Esophagus mucosa (tissue), 1 donor: ENCODE measurements at regions not wholly inside any gene's neighbourhood (a gene's known extent, or its start where the extent isn't known, plus 50 kb on each side); places are given as distances from the start of the nearest gene placed in this dataset.

Experiments used
- ATAC-seq: fragments of 200-7000 bp; cut with Tn5 transposase; one replicate; pipeline ENCODE4 v1.9.1; 2020
- donor health status: DM: yes; HTN: yes; CAD: no.

DNA sequence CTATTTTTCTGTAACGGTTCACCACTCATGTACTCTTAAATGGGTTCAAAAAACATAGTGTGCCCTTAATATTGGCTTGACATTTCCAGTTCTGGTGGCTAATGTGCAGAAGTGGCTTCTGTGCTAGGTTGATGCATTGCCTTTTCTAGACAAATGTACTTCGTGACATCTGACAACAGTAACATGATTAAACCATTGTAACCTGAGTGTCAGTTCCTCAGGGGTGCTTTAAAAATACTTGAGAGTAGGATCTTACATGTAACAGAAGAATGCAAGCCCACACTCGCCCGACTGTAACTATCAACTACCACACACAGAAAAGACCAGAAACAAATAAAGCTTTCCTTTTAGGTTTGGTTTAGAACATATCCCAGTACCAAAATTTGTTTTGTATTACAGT, 393.4 kb upstream of the NFE2L3 start:
- no peak for ATAC-seq

DNA sequence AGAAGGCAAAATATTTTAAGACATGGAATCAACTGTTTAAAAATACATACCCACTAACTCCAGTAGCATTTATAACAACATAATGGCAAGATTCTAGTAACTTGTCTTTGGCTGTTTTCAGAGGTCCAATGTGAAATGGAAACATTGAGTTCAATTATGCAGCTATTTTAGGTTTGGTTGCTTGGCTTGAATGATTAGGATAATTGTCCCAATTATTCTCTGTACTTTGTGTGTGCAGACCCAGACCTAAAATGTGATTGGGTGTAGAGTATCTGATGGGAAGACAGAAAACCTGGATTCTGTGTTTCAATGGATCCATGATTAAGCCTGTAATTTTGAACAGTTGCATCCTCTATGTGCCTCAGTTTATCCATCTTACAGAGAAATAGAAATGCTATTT, 392.7 kb upstream of the NFE2L3 start:
- no peak for ATAC-seq

DNA sequence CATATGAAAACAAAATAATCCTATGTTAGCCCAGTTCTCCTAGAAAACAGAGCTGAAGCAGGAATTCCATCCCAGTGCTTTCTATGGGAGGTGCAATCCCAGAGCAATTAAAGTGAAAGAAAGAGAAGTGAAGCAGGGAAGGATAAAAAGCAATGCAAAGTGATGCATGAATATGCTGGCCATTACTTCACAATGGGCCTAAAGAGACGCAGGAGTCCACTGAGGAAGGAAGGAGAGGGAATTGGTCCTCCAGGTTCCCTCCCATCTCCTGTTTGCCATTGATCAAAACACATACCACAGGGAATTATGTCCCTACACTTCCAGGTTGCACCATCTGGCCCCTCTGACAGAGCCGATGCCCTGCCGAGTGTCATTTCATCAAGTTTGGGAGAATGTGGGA, 392.2 kb upstream of the NFE2L3 start:
- ATAC-seq: no peak

- no peak for ATAC-seq
Measured at GRCh38 chr7:25762511-25763462, 389.2 kb upstream of the NFE2L3 start.

DNA sequence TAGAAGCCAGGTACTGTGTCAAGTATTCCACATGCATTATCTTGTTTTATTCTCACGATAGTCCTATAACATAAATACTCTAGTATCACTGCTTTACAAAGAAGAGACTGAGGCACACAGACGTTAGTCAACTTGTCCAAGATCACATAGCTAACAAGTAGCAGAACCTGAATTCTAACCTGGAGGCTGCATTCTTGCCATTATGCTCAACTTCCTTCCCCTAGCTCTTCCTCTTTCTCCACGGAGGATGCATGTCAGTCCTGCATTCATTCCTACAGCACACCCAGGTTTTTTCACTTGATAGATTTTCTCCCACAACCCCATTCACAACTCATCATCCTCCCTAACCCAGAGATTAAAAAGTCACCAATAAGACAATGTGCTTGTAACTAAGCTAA, 388.5 kb upstream of the NFE2L3 start:
- no peak for ATAC-seq

- no peak for ATAC-seq
Measured at GRCh38 chr7:25765110-25765655, 386.8 kb upstream of the NFE2L3 start.

DNA sequence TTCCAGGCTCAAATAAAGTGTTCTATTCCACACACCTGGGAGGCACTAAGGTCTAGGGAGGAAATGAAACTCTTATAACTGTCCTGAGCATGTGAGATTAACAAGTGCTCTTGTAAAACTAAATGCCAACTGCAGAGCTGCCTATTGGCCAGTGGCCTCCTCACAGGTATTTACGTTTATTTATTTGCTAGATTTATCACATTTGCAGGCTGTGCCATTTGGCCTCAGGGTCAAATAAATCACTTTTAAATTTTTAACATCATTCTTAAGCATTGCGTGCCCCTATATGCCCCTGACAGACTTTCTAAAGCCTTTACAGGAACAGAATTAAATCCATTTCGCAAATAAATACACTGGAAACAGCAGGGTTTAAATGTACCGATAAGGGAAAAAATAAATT, 381.8 kb upstream of the NFE2L3 start:
- no peak for ATAC-seq

GRCh38 chr7:25770670-25771069, 381.3 kb upstream of the NFE2L3 start:
- ATAC-seq: no peak

- no peak for ATAC-seq
Measured at GRCh38 chr7:25771491-25771890, 380.5 kb upstream of the NFE2L3 start.

- no peak for ATAC-seq
Measured at GRCh38 chr7:25772802-25773201, 379.2 kb upstream of the NFE2L3 start.

GRCh38 chr7:25774675-25775074, 377.3 kb upstream of the NFE2L3 start:
- no peak for ATAC-seq

DNA sequence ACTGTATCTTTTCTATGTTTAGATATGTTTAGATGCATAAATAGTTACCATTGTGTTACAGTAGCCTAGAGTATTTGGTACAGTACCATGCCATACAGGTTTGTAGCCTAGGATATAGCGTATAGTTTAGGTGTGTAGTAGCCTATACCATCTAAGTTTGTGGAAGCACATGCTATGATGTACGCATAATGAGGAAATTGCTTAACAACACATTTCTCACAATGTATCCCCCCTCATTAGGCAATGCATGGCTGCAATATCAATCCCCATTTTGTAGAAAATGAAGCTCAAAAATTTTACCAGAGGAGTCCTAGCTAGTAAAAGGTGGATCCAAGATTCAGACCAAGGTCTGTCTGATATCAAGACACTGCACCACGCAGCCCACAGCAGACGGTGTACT, 376.4 kb upstream of the NFE2L3 start:
- no peak for ATAC-seq

DNA sequence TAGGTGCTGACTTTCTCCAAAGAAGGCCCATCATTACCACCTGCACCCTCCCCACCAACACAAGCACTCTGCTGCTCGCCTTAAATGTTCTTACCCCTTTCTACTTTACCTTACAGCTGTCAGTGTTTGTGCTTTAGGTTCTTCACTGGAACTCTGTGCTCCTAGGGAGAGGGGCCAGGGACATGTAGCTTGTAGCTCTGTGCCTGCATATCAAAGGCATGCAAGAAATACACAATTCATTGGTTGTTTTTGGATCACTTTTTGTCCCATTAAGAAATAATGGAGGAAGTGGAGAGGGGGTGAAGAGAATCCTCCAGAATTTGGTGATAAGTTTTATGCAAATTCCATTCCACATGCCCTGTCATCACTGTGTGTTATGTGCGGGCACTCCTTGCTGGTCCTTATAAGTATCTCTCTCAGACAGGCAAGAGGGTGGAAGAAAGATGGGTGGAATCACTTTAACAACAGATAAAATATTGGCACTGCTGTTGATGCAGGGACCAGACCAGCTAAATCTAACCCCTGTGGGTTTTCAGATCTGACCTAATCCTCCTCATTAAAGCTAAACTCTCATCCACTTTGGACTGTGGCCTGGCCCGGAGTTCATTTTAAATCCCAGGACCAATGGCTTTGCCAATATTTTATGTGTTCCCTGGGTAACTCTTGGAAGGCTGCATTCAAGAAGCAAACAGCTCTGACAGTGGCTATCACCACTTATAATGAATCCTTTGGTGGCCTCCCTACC, 375.8 kb upstream of the NFE2L3 start:
- no peak for ATAC-seq

- no peak for ATAC-seq
Measured at GRCh38 chr7:25776744-25777123, 375.3 kb upstream of the NFE2L3 start.

- ATAC-seq: no peak
Measured at GRCh38 chr7:25777969-25778708, 373.9 kb upstream of the NFE2L3 start.

DNA sequence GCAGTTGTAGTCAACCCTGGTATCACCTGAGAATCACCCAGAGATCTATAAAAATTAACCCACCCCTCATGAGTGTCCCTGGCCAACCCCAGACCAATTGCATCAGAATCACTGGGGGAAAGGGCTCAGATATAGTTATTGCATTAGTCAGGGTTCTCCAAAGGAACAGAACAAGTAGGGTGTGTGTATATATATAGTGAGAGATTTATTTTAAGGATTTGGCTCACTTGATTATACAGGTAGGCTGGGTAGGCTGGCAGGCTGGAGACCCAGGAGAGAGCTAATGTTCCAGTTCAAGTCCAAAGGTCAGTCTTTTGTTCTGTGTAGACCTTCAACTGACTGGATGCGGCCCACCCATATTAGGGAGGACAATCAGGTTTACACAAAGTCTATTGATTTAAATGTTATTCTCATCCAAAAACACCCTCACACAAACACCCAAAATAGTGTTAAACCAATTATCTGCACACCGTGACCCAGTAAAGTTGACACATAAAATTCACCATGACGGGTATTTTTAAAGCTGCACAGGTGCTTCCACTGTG, 372.9 kb upstream of the NFE2L3 start:
- ATAC-seq: no peak

DNA sequence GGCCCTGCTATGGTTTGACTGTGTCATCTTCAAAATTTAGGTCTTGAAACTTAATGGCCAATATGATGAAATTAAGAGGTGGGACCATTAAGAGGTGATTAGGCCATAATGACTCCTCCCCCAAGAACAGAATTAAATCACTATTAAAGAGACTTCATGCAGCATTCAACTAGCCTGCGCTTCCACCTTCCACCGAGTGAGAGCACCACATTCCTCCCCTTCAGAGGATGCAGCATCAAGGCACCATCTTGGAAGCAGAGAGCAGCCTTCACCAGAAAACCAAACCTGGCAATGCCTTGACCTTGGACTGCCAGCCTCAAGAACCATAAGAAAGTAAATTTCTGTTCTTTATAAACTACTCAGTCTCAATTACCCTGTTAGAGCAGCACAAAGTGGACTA, 371.1 kb upstream of the NFE2L3 start:
- no peak for ATAC-seq

- no peak for ATAC-seq
Measured at GRCh38 chr7:25781704-25782103, 370.3 kb upstream of the NFE2L3 start.

DNA sequence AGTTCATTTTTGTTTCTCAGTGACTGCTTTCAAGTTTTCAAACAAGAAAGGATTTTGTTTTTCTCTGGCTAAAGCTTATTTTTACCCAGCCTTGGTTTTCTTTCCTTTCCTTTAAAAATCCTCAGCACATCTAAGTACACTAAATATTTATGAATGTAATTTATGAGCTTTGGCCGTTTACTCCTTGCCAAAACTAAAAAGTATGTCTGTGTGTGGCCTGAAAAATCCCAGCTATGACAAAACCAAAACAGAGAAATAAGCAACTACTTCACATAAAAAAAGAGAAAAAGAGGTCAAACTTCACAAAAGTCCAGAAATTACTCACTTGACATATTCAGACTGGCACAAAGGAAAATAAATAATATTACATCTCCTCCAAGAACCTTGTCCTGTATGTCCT, 365.1 kb upstream of the NFE2L3 start:
- ATAC-seq: no peak

DNA sequence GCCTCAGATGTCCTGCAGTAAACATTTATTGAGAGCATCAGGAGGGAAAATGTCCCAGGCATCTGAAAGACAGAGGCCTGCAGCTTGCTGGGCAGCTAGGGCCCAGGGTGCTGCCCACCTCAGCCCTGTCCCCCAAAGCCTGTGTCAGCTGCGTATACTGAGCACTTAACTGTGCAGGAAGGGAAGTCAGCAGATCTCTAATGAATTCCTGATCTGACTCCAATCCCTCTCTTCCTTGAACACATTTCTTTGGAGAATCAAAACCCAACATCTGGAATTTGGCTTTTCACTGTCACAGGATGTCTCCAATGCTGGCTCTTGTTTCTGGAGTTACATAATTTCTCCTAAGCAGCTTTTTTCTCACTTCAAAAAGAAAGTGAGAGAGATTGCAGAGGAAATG, 364.7 kb upstream of the NFE2L3 start:
- no peak for ATAC-seq

- no peak for ATAC-seq
Measured at GRCh38 chr7:25788371-25788770, 363.6 kb upstream of the NFE2L3 start.

- ATAC-seq: no peak
Measured at GRCh38 chr7:25788961-25789620, 362.9 kb upstream of the NFE2L3 start.
